K562 (cell line): ENCODE measurements at regions not wholly inside any gene's neighbourhood (a gene's known extent, or its start where the extent isn't known, plus 50 kb on each side); places are given as distances from the start of the nearest gene placed in this dataset.

Source experiments
- ATAC-seq: fragments of 200-7000 bp; cut with Tn5 transposase; 3 replicates; pipeline ENCODE4 v1.9.1; 2020; ENCODE audit warnings: moderate library complexity
- BruUV-seq: library from RNA; stranded (reverse); fragments of 400-500 nt; replicated peaks from 2 replicates; lab custom pipeline; 2021; lab: Mats Ljungman, UMichigan
- CTCF ChIA-PET: fragments of 300-600 bp; formaldehyde crosslinking; extraction: SDS; loops from one replicate; lab custom pipeline; 2021; ENCODE audit warnings: low intra/inter-chr PET ratio; lab: Yijun Ruan, JAX
- POLR2A ChIA-PET: fragments of 300-600, 350-650 bp; sonication (Branson Sonifier 250); formaldehyde crosslinking; extraction: SDS; loops from one replicate; lab custom pipeline; 2021; ENCODE audit warnings: antibody characterized with exemption, inconsistent platforms; lab: Yijun Ruan, JAX
- DNase-seq, 4 experiments: peaks; one replicate each; pipeline versions ENCODE4 v3.0.0 to v3.0.0-alpha.2; 2011 to 2018; ENCODE audit warnings: low spot score in 3 of 4, mixed read lengths in 3 of 4; ENCODE audit errors: extremely low read depth in 1 of 4
- FAIRE-seq: peaks from 2 replicates; lab custom pipeline; 2011; peaks lifted over from hg19 to GRCh38; lab: Jason Lieb, UNC
- H2AFZ ChIP-seq: 2 replicates; pipeline ENCODE4 v1.6.0; 2011; ENCODE audit warnings: low read depth, low read length, control low read depth, inconsistent platforms
- H3K27ac ChIP-seq: fragments of 200-600 bp; 3 replicates; pipeline ENCODE4 v1.8.0; 2011; ENCODE audit warnings: low read depth, mild to moderate bottlenecking, control low read depth, inconsistent platforms, low read length, moderate library complexity, mixed read lengths; ENCODE audit errors: extremely low read depth
- H3K27me3 ChIP-seq, 2 experiments: fragments of 300-600 bp in 1 of 2; 2 replicates in 1 of 2; 3 replicates in 1 of 2; pipeline versions ENCODE4 v1.6.0 to v1.8.0; 2011; ENCODE audit warnings: inconsistent platforms in 2 of 2, low read length in 2 of 2, mild to moderate bottlenecking in 1 of 2, mixed read lengths in 1 of 2, moderate library complexity in 1 of 2; ENCODE audit not compliant: control insufficient read depth in 2 of 2, insufficient read depth in 2 of 2
- H3K36me3 ChIP-seq: fragments of 300-600 bp; 3 replicates; pipeline ENCODE4 v1.8.0; 2011; ENCODE audit warnings: mild to moderate bottlenecking, low read length, inconsistent platforms; ENCODE audit not compliant: control insufficient read depth, insufficient read depth
- H3K4me1 ChIP-seq, 2 experiments: fragments of 200-600 bp in 1 of 2; replicated peaks in 1 of 2; 2 replicates in 1 of 2; 3 replicates in 1 of 2; pipeline versions ENCODE4 v1.5.1 to v1.8.0; 2011; ENCODE audit warnings: inconsistent platforms in 2 of 2, low read length in 2 of 2, mild to moderate bottlenecking in 1 of 2, mixed read lengths in 1 of 2, moderate library complexity in 1 of 2; ENCODE audit not compliant: control insufficient read depth in 2 of 2, insufficient read depth in 2 of 2
- H3K4me2 ChIP-seq: 2 replicates; pipeline ENCODE4 v1.6.1; 2011; ENCODE audit warnings: low read length, control low read depth, inconsistent platforms, mixed read lengths; ENCODE audit not compliant: insufficient read depth
- H3K4me3 ChIP-seq: fragments of 200-600 bp; sonication (generic), shearing (Covaris generic); 2 replicates; pipeline ENCODE4 v1.5.1; 2016; ENCODE audit warnings: control low read depth, inconsistent platforms
- H3K79me2 ChIP-seq: fragments of 200-600 bp; 3 replicates; pipeline ENCODE4 v1.8.0; 2011; ENCODE audit warnings: low read length, inconsistent platforms; ENCODE audit not compliant: control insufficient read depth, insufficient read depth
- H3K9ac ChIP-seq, 2 experiments: 2 replicates each; pipeline versions ENCODE4 v1.6.0 to v1.6.1; 2011; ENCODE audit warnings: low read depth in 2 of 2, low read length in 2 of 2, control low read depth in 1 of 2, inconsistent platforms in 1 of 2, mild to moderate bottlenecking in 1 of 2, mixed read lengths in 1 of 2; ENCODE audit not compliant: insufficient read depth in 1 of 2
- H3K9me1 ChIP-seq: one replicate; pipeline ENCODE4 v1.6.0; 2011; ENCODE audit warnings: inconsistent platforms, mild to moderate bottlenecking, low read length, moderate library complexity; ENCODE audit not compliant: control insufficient read depth, insufficient read depth
- H3K9me3 ChIP-seq: replicated peaks from 2 replicates; pipeline ENCODE4 v1.5.1; 2011; ENCODE audit warnings: low read depth, low read length, inconsistent platforms; ENCODE audit not compliant: control insufficient read depth, insufficient read depth
- H4K20me1 ChIP-seq: replicated peaks from 2 replicates; pipeline ENCODE4 v1.6.1; 2011; ENCODE audit warnings: low read length, inconsistent platforms, mixed read lengths; ENCODE audit not compliant: control insufficient read depth, insufficient read depth
- CBX3 ChIP-seq, 2 experiments: IDR thresholded peaks; 1 replicate in 1 of 2; 2 replicates in 1 of 2; pipeline ENCODE4 v1.6.1; 2012; ENCODE audit warnings: inconsistent platforms in 2 of 2, low read length in 2 of 2, borderline replicate concordance in 1 of 2, control low read depth in 1 of 2
- CHD2 ChIP-seq: IDR thresholded peaks from 2 replicates; pipeline ENCODE4 v1.6.1; 2011; ENCODE audit warnings: low read depth, low read length
- JUN ChIP-seq, 2 experiments: sonication (generic) in 1 of 2; formaldehyde crosslinking in 1 of 2; IDR thresholded peaks; 2 replicates each; pipeline versions ENCODE4 v1.6.1 to v1.8.0; 2012 to 2022; ENCODE audit warnings: borderline replicate concordance in 2 of 2, mild to moderate bottlenecking in 2 of 2, improper control_type of control experiment in 1 of 2, low read depth in 1 of 2, low read length in 1 of 2, missing genetic modification reagents in 1 of 2
- NCOA2 ChIP-seq, 2 experiments: fragments of 450-650 bp; IDR thresholded peaks; 2 replicates each; pipeline ENCODE4 v1.6.1; 2018; ENCODE audit warnings: mild to moderate bottlenecking in 2 of 2, moderate library complexity in 1 of 2; ENCODE audit not compliant: partially characterized antibody in 2 of 2
- ZBTB8A ChIP-seq: fragments of 450-650 bp; IDR thresholded peaks from 2 replicates; pipeline ENCODE4 v1.6.1; 2018; ENCODE audit warnings: mild to moderate bottlenecking, moderate library complexity; ENCODE audit not compliant: partially characterized antibody
- WGBS: fragments of 100-300 bp; shearing (Covaris generic); methylation state at CpG from one replicate; pipeline ENCODE4 v1.1.6; 2016; ENCODE audit warnings: low coverage, mixed read lengths; ENCODE audit not compliant: insufficient coverage; ENCODE audit errors: missing lambda C conversion rate; 5-methylcytosine and 5-hydroxymethylcytosine counted together
- in situ Hi-C: fragments of 300-500 bp; cut with MboI; formaldehyde crosslinking; loops from 4 replicates; pipeline ENCODE4 v1.15.0; 2018; ENCODE audit warnings: inconsistent platforms, mixed read lengths
- intact Hi-C: fragments of 100-400 bp; cut with micrococcal nuclease; formaldehyde crosslinking; loops from 2 replicates; pipeline ENCODE4 v1.14.2; 2022

- ChIA-PET POLR2A (interaction anchor here (0.6 kb wide), 2 partner anchors 280 to 731 kb away, joined by 3 to 4 read pairs; no protein-coding TSS in a partner anchor), CTCF (no interaction called here)
- H3K27ac ChIP-seq = no peak overlapping the region
- H2AFZ ChIP-seq = no peak overlapping the region
- DNase-seq (no peak), ATAC-seq (no peak), FAIRE-seq (no peak)
- H3K36me3 ChIP-seq = no peaks in the 10 kb centered on the region
- no TSS peak for BruUV-seq
- H3K4me2 ChIP-seq = no peak overlapping the region
- 0% methylated on average over 12 of the region's 18 CpGs for WGBS
- intact Hi-C loops (no loop called here), in situ Hi-C loops (no loop called here)
- no peaks in the 10 kb centered on the region; the same call in 1 of the 2 replicates for H4K20me1 ChIP-seq
- no peaks in the 10 kb centered on the region for H3K4me1 ChIP-seq
- peaks cover 6 to 50% of the 10 kb centered on the region in 2 experiments for H3K27me3 ChIP-seq
- H3K9me3 ChIP-seq = no peaks in the 10 kb centered on the region
- no peak overlapping the region for H3K4me3 ChIP-seq
- TF ChIP-seq ZBTB8A = no peak
- TF ChIP-seq NCOA2 (IDR thresholded peaks at IDR 0.05; ENCODE audit: partially characterized antibody in 2 of 2) = no peak
- no peak for TF ChIP-seq CHD2
- TF ChIP-seq CBX3 (IDR thresholded peaks at IDR 0.05; ENCODE audit: borderline replicate concordance in 1 of 2, low read length in 2 of 2) = no peak
- TF ChIP-seq JUN (IDR thresholded peaks at IDR 0.05; ENCODE audit: borderline replicate concordance, low read depth, low read length) = no peak
- no peak for TF ChIP-seq JUN (CRISPR knock-in tag; IDR thresholded peaks at IDR 0.05; ENCODE audit: borderline replicate concordance)
- TF ChIP-seq, all 486 proteins: peak for 0
- no peaks in the 10 kb centered on the region for H3K79me2 ChIP-seq
- no peaks in the 10 kb centered on the region for H3K9me1 ChIP-seq
- no peak overlapping the region for H3K9ac ChIP-seq
Observed at GRCh38 chr22:47291565-47292495, 529.4 kb downstream of the TBC1D22A start.
